GM18873 (cell line): ENCODE measurements at regions not wholly inside any gene's neighbourhood (a gene's known extent, or its start where the extent isn't known, plus 50 kb on each side); places are given as distances from the start of the nearest gene placed in this dataset.

ENCODE experiments used
- ATAC-seq: cut with Tn5 transposase; IDR thresholded peaks from one replicate; pipeline ENCODE4 v1.9.1; 2021; ENCODE audit warnings: mild to moderate bottlenecking, moderate library complexity, moderate number of reproducible peaks; ENCODE audit not compliant: unreplicated experiment, low FRiP score

GRCh38 chr11:80782135-80782885 lies 1341.5 kb upstream of the TENM4 start:
- no peak for ATAC-seq

DNA sequence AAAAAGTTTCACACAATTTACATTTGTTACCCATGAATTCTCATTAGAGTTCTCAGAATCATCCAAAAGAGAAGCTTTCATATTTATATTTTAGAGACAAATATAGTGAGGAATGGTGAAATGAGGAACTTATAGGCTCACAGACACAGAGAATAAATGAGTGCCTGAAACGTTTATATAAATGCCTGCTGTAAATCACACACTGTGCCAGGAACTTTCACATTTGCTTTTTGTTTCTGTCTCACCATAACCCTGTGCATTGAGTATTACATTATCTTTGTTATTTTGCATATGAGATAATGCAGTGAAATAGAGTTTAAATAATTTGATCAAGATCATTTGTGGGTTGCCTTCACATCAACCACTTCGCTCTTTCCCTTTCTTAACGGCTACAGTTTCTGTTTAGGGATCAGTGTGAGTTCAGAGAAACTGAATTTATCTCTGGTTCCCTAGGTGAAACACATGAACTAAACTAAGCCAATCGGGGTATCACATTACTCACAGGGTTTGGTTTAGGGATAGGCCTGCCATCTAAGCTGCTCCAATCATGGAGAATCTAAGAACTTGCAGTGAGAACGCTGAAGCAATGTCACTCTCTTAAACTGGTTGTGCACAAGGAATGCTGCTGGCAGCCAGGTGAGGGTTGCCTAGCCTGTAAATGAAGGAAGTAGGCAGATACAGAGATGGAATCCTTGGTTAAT lies 1339.2 kb upstream of the TENM4 start:
- ATAC-seq: no peak

DNA sequence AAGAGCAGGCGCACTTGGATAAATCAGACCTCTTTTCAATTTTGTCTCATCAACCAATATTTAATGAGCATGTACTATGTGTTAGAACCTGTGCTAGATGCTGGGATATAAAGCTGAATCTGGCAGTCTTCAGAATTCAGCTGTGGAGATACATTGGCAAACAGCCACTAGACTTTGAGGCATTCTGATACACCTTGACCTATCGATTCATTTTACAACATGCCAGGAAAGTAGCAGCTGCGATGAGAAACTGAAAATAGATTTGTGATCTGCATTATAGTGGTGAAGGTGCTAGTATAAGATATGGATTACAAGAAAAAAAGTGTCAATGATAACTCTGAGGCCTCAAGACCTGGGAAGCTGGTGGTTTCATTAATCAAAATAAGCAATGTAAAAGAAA lies 1338.1 kb upstream of the TENM4 start:
- no peak for ATAC-seq

GRCh38 chr11:80778432-80778831 lies 1337.6 kb upstream of the TENM4 start:
- no peak for ATAC-seq

- ATAC-seq: no peak
Measured at GRCh38 chr11:80773919-80774318, 1333.1 kb upstream of the TENM4 start.

GRCh38 chr11:80771017-80771416 lies 1330.2 kb upstream of the TENM4 start:
- ATAC-seq: no peak

- ATAC-seq: no peak
Measured at GRCh38 chr11:80758787-80759186, 1318.0 kb upstream of the TENM4 start.

DNA sequence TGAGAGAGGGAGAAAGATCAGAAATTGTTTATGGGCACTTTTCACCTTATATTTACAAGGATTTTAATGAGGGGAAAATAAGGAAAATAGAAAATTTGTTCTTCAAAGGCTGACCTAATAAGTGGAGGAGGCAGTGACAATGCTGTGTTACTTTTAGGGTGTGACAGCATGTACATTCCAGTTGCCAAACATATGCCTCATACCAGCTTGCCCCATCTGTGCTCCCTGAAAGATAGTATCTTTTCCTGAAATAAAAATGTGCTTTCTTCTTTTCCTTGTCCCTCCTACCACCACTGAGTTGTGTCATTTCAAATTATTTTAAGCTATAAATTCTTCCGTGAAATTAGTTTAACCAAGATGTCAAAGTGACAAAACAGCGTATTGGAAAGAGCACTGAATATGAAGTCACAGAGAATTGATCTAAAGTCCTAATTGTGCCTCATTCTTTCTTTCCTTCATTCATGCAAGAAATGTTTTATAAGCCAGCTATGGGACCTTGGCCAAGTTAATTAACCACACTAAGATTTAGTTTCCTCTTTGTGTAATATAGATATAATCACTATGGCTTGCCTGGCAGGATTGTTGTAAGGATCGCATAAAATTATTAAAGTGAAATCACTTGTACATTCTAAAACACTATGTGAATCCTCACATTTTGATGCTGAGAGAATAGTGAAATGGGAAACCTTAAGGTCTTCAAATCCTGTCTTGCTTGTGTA lies 1307.5 kb upstream of the TENM4 start:
- ATAC-seq: no peak

DNA sequence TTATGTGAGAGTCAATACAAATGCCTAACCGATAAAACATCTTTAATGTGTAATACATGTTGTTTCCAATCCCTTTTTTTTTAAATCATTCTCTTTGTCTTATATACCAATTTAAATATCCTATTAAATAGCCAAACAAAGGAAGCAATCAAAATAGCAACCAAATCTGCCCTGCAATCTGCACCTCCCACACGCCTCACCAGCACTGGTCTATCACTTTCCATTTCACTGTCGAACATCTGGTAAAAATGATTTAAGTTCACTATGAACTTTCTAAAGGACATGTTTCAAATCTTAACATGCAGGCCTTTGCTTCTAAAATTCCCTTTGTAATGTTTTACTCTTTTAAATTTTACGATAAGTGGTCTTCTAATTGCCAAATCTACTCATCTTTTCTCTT lies 1305.5 kb upstream of the TENM4 start:
- ATAC-seq: no peak

GRCh38 chr11:80745416-80745815 lies 1304.6 kb upstream of the TENM4 start:
- no peak for ATAC-seq

DNA sequence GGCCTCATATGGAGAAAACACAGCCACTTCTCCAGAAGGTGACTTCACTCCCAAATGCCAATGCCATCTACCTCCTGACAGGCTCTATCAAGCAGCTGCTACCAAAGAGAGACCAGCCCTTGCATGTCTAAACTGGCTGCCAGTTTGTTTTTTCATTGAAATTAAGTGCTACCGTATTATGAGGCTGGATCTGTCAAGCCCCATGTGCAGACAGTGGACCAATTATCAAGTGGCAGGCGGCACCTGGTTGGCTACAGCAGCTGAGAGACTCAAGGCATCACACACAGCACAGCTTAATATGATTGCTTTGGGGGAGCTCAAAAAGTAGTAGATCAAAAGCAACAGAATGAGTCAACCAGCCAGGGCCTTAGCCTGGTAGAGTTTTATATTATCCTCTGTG lies 1293.0 kb upstream of the TENM4 start:
- no peak for ATAC-seq

GRCh38 chr11:80733361-80733760 lies 1292.5 kb upstream of the TENM4 start:
- ATAC-seq: no peak

DNA sequence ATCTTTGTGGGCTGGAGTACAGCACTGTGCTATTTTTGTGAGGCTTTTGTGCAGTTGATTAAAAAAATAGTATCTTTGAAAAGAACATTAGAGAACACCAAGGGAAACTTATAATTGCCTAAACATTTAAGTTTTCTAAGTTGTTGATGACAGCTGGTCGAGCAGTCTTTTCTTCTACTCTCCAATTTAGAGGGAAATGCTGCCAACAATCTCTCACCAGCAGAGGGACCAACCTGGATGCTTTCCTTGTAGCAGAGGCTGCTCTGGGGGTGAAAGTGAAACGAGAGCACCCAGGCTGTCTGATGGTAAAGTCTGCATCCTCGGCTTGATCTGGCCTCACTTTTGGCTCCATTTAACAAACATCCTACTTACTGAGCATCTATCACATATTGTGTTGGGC lies 1286.5 kb upstream of the TENM4 start:
- peak; percentile 73 for ATAC-seq

DNA sequence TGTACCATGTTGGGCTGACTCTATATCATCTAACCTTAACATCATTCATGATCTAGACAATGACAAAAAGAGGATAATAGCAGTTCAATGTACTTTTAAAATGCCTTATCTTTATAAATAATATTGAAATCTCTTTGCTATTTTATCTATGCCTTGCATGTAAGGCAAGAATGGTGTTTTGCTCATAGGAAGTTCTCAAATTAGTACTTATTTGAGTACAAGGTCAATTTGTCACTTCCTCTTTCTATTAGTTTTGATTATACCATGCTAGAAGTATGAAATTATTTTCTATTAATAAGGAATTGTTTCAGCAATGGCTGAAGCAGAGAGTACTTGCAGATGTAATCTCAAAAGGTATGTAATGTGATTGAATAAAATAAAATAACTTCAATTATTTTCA lies 1285.4 kb upstream of the TENM4 start:
- ATAC-seq: no peak

DNA sequence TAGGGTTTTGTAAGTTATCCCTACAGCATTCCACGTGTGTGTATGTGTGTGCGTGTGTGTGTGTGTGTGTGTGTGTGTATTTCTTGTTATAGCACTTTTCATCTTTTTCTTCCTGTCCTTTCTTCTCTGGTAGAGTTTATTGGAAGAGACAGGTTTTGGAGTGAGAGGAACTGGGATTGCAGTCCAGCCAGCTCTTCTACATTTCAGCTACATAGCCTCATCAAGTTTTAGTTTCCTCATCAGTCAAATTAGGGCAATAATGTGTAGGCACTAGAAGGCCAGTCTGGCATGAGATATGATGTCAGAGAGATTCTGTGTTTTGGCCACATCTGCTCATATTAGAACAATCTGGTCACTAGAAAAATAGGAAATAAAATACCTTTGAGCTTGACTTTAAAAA lies 1283.5 kb upstream of the TENM4 start:
- ATAC-seq: no peak

DNA sequence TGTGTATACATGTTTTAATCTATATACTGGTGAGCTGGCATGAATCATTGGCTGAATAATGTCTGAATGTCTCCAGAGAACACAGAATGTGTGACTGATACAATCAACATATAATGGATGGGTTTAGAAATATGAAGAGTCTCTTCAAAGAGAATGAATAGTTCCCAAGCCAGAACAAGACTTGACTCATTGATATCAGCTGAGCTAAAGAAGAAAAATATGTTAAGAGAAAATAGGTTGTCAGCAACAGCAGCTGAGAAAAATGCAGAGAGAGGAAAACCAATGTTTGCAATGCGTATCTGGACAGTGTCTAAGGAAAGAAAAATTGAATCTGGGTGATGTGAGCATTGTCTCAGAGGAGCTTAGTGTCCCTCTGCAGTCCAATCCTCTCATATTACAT lies 1281.8 kb upstream of the TENM4 start:
- no peak for ATAC-seq

DNA sequence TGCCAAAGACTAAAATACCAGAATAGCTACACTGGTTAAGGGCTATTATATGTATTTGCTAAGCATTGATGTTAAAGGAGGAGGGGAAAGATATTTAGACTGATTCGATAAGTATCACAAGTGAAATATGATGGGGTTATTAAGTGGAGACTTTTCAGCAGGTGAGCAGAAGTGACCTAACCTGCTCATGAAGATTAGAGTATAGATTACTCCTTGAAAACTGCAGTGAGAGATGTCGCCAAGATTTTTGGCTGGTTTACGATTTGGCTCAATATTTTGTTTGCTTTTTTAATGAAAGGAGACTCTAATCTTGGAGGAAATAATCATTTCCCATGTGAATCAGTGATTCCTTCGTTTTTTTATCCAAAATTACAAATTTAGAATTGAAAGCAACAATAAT lies 1279.5 kb upstream of the TENM4 start:
- no peak for ATAC-seq

GRCh38 chr11:80719292-80719646 lies 1278.4 kb upstream of the TENM4 start:
- ATAC-seq: no peak

- no peak for ATAC-seq
Measured at GRCh38 chr11:80718611-80719291, 1277.9 kb upstream of the TENM4 start.

DNA sequence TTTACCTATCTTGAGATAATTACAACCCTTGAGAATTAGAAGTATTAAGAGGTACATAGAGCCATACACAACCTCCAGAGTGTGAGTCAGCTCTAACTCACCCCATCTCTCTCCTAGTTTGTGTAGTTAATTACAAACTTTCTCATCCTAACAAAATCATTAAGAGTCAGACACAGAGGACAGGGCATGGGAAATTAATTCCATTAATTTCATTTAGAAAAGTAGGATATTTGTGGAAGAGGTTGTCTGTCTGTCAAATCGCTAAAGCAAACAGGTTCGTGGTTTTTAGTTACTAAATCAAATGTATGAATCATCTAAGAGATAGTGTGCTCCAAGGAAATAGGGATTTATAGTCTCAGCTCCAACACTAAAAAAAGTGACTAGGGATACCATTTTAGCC lies 1261.4 kb upstream of the TENM4 start:
- ATAC-seq: no peak

GRCh38 chr11:80700386-80700785 lies 1259.6 kb upstream of the TENM4 start:
- ATAC-seq: no peak
